HepG2 (cell line): ENCODE measurements at regions not wholly inside any gene's neighbourhood (a gene's known extent, or its start where the extent isn't known, plus 50 kb on each side); places are given as distances from the start of the nearest gene placed in this dataset.
"Not testable (repeated sequence)": the region's sequence is repeated elsewhere in the genome, so short reads cannot be mapped to it uniquely, and the experiment has no call there.

Source experiments
- ATAC-seq: fragments of 200-7000 bp; cut with Tn5 transposase; 3 replicates; pipeline ENCODE4 v1.9.1; 2020; ENCODE audit warnings: mild to moderate bottlenecking, moderate library complexity
- BruUV-seq: library from RNA; stranded (reverse); fragments of 400-500 nt; replicated peaks from 2 replicates; lab custom pipeline; 2021; lab: Mats Ljungman, UMichigan
- CTCF ChIA-PET: fragments of 300-600 bp; formaldehyde crosslinking; extraction: SDS; loops from one replicate; lab custom pipeline; 2021; ENCODE audit warnings: low total read pairs, inconsistent platforms, low intra/inter-chr PET ratio; lab: Yijun Ruan, JAX
- POLR2A ChIA-PET: fragments of 350-600 bp; sonication (Branson Sonifier 250); formaldehyde crosslinking; loops from one replicate; lab custom pipeline; 2020; ENCODE audit warnings: antibody characterized with exemption, inconsistent platforms; lab: Yijun Ruan, JAX
- DNase-seq: peaks from one replicate; pipeline ENCODE4 v3.0.0-alpha.2; 2015; ENCODE audit warnings: low spot score
- FAIRE-seq: peaks from 3 replicates; lab custom pipeline; 2011; peaks lifted over from hg19 to GRCh38; lab: Jason Lieb, UNC
- H2AFZ ChIP-seq: one replicate; pipeline ENCODE4 v1.6.1; 2011; ENCODE audit warnings: low read length, inconsistent platforms
- H3K27ac ChIP-seq: fragments of 300-600 bp; 3 replicates; pipeline ENCODE4 v1.8.0; 2011; ENCODE audit warnings: mixed run types, mild to moderate bottlenecking, mixed read lengths, low read length, inconsistent platforms; ENCODE audit not compliant: insufficient read depth; ENCODE audit errors: extremely low read length
- H3K27me3 ChIP-seq, 2 experiments: fragments of 200-600 bp in 1 of 2; 2 replicates in 1 of 2; 3 replicates in 1 of 2; pipeline versions ENCODE4 v1.6.0 to v1.8.0; 2011; ENCODE audit warnings: low read length in 2 of 2, mild to moderate bottlenecking in 2 of 2, moderate library complexity in 2 of 2, inconsistent platforms in 1 of 2; ENCODE audit not compliant: insufficient read depth in 2 of 2, control insufficient read depth in 1 of 2
- H3K36me3 ChIP-seq, 2 experiments: fragments of 200-600 bp in 1 of 2; replicated peaks in 1 of 2; 2 replicates in 1 of 2; 3 replicates in 1 of 2; pipeline versions ENCODE4 v1.5.1 to v1.8.0; 2011; ENCODE audit warnings: low read length in 2 of 2, inconsistent platforms in 1 of 2; ENCODE audit not compliant: insufficient read depth in 2 of 2, control insufficient read depth in 1 of 2
- H3K4me1 ChIP-seq: 2 replicates; pipeline ENCODE4 v1.5.1; 2012; ENCODE audit warnings: low read length, inconsistent platforms; ENCODE audit not compliant: insufficient read depth
- H3K4me2 ChIP-seq: 2 replicates; pipeline ENCODE4 v1.6.0; 2011; ENCODE audit warnings: low read depth, low read length, inconsistent platforms
- H3K4me3 ChIP-seq, 3 experiments: fragments of 200-600 bp in 1 of 3; sonication (generic), shearing (Covaris generic) in 1 of 3; replicated peaks in 1 of 3; 2 replicates each; pipeline ENCODE4 v1.5.1; 2011 to 2016; ENCODE audit warnings: low read length in 3 of 3, inconsistent platforms in 2 of 3, low read depth in 2 of 3, mild to moderate bottlenecking in 2 of 3, control low read depth in 1 of 3, mixed read lengths in 1 of 3; ENCODE audit not compliant: insufficient read depth in 1 of 3
- H3K79me2 ChIP-seq: one replicate; pipeline ENCODE4 v1.6.1; 2011; ENCODE audit warnings: low read length, inconsistent platforms; ENCODE audit not compliant: insufficient read depth
- H3K9ac ChIP-seq: 2 replicates; pipeline ENCODE4 v1.6.0; 2011; ENCODE audit warnings: mild to moderate bottlenecking, low read depth, low read length, inconsistent platforms; ENCODE audit not compliant: insufficient read depth
- H3K9me3 ChIP-seq: 2 replicates; pipeline ENCODE4 v1.5.1; 2012; ENCODE audit warnings: mild to moderate bottlenecking, low read length
- H4K20me1 ChIP-seq: 2 replicates; pipeline ENCODE4 v1.6.0; 2011; ENCODE audit warnings: inconsistent platforms, mild to moderate bottlenecking, low read length, moderate library complexity; ENCODE audit not compliant: insufficient read depth
- IRF2 ChIP-seq: IDR thresholded peaks from 2 replicates; pipeline ENCODE4 v1.6.1; 2018; ENCODE audit warnings: missing genetic modification reagents, missing compliant biosample characterization
- IRX3 ChIP-seq: sonication (generic); formaldehyde crosslinking; IDR thresholded peaks from 2 replicates; pipeline ENCODE4 v1.8.1; 2023; ENCODE audit warnings: mild to moderate bottlenecking, low read depth, missing genetic modification reagents, borderline replicate concordance
- SOX5 ChIP-seq: IDR thresholded peaks from 2 replicates; pipeline ENCODE4 v1.6.1; 2016; ENCODE audit warnings: borderline replicate concordance
- ZBTB3 ChIP-seq: sonication (generic); formaldehyde crosslinking; IDR thresholded peaks from 2 replicates; pipeline ENCODE4 v1.4.0; 2020; ENCODE audit warnings: low read depth, mild to moderate bottlenecking, moderate library complexity, missing genetic modification reagents, borderline replicate concordance
- ZNF232 ChIP-seq: sonication (generic); formaldehyde crosslinking; IDR thresholded peaks from 2 replicates; pipeline ENCODE4 v1.4.0; 2020; ENCODE audit warnings: missing genetic modification reagents, borderline replicate concordance
- ZNF382 ChIP-seq: sonication (generic); formaldehyde crosslinking; IDR thresholded peaks from 2 replicates; pipeline ENCODE4 v1.5.0; 2020; ENCODE audit warnings: missing genetic modification reagents, mild to moderate bottlenecking, borderline replicate concordance
- ZNF709 ChIP-seq: sonication (generic); formaldehyde crosslinking; IDR thresholded peaks from 2 replicates; pipeline ENCODE4 v1.5.0; 2020; ENCODE audit warnings: mild to moderate bottlenecking, missing genetic modification reagents
- ZNF772 ChIP-seq: sonication (generic); formaldehyde crosslinking; IDR thresholded peaks from 2 replicates; pipeline ENCODE4 v1.5.0; 2020; ENCODE audit warnings: mild to moderate bottlenecking, missing genetic modification reagents
- ZNF776 ChIP-seq: sonication (generic); formaldehyde crosslinking; IDR thresholded peaks from 2 replicates; pipeline ENCODE4 v1.4.0; 2020; ENCODE audit warnings: mild to moderate bottlenecking, missing genetic modification reagents
- WGBS: methylation state at CpG from one replicate; pipeline ENCODE4 v1.1.6; 2017; ENCODE audit warnings: low lambda C conversion rate; 5-methylcytosine and 5-hydroxymethylcytosine counted together
- in situ Hi-C: cut with HindIII; loops from 2 replicates; pipeline ENCODE4 v1.10.0; 2017; ENCODE audit warnings: low pct_unique_long_range_greater_than_20kb; ENCODE audit not compliant: extremely low pct_ligation_motif_present
- intact Hi-C: fragments of 100-400 bp; cut with micrococcal nuclease; formaldehyde crosslinking; loops from one replicate; pipeline ENCODE4 v1.10.0; 2022; ENCODE audit not compliant: unreplicated experiment

DNA sequence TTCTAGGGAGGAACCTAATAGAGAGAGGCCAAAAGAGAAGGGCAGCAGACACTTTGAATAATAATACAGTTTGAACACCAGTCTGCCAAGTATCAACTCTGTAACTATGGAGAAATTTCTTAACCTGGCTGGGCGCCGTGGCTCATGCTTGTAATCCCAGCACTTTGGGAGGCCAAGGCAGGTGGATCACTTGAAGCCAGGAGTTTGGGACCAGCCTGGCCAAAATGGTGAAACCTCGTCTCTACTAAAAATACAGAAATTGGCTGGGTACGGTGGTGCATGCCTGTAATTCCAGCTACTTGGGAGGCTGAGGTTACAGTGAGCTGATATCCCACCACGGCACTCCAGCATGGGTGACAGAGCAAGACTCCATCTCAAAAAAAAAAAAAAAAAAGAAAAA, 663.9 kb downstream of the LMO4 start:
- POLR2A ChIA-PET, FAIRE-seq: not testable (repeated sequence)
- WGBS: 47% methylated on average over 5 of the region's 5 CpGs

DNA sequence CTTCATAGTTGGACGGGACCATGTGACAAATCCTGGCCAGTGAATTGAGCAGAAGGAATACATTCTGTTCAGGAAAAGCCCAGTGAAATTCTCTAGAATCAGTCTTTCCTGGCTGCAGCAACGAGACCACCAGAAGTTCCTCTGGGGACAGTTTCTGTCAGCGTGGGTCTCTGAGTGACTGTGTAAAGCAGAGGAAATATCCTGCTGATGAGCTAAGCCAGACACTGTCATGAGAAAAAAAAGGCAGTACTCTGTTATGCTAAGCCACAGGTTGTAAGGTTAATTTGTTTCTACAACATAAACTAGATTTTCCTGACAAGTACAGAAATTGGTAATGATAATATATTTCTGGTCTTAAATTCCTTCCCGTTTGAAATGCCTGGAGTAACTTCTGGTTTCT, 664.4 kb downstream of the LMO4 start:
- Histone ChIP-seq H4K20me1 (no peaks in the 10 kb centered on the region), H3K4me1 (no peaks in the 10 kb centered on the region), H3K9me3 (no peaks in the 10 kb centered on the region), H3K27me3 (no peaks in the 10 kb centered on the region), H3K4me3 (no peak overlapping the region), H3K79me2 (no peaks in the 10 kb centered on the region), H3K36me3 (no peaks in the 10 kb centered on the region), H3K4me2 (no peak overlapping the region), H2AFZ (no peak overlapping the region), H3K27ac (no peak overlapping the region), H3K9ac (no peak overlapping the region)
- no peak for DNase-seq
- no peak for ATAC-seq
- CTCF ChIA-PET: no interaction called here
- FAIRE-seq: no peak
- BruUV-seq: no TSS peak
- TF ChIP-seq ZNF709 (CRISPR knock-in tag) (no peak), ZNF772 (no peak), IRF2 (CRISPR knock-in tag) (no peak), ZNF232 (no peak), ZBTB3 (no peak), ZNF776 (no peak), ZNF382 (CRISPR knock-in tag) (no peak), SOX5 (CRISPR knock-in tag) (no peak), IRX3 (no peak)
- POLR2A ChIA-PET: no interaction called here
- in situ Hi-C loops (no loop called here), intact Hi-C loops (no loop called here)
- WGBS: 41% methylated on average over 3 of the region's 4 CpGs

More for the DNA sequence above, 663.9 kb downstream of the LMO4 start:
- BruUV-seq, ATAC-seq, H3K27me3 ChIP-seq, H3K27ac ChIP-seq, in situ Hi-C loops, H3K4me1 ChIP-seq, H3K9ac ChIP-seq, H3K36me3 ChIP-seq, H3K4me2 ChIP-seq, intact Hi-C loops, H2AFZ ChIP-seq, H3K79me2 ChIP-seq, DNase-seq, H3K9me3 ChIP-seq, H3K4me3 ChIP-seq, H4K20me1 ChIP-seq, CTCF ChIA-PET: not testable (repeated sequence)
